ENCODE measurements at regions not wholly inside any gene's neighbourhood (a gene's known extent, or its start where the extent isn't known, plus 50 kb on each side); places are given as distances from the start of the nearest gene placed in this dataset.
"Not testable (repeated sequence)": the region's sequence is repeated elsewhere in the genome, so short reads cannot be mapped to it uniquely, and the experiment has no call there.

DNA sequence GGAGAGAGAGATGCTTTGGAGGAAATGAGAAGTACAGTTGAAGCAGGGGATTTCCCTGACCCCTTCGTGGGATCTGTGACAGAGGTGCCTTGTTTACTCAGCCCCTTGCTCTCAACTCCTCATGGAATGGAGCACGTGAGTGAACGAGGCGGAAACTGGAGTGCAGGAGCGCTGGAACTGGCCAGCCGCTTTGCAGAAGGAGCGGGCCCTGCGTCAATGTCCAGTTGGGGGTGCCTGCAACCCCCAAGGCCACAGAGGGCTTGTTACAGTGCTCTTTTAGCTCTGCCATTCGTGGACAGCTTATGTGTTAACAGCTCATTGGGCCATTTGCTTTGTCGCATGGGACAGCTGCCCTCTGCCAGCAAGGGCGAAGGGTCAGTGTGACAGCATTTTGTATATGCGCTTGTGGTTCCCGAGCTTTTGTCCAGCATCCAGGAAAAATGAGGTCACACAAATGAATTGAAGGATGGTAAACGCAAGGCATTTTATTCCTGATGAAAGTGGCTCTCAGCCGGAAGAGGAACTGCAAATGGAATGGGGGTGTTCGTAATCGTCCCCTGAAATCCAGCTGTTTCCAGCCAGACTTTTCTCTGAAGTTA, 1395.1 kb downstream of the CDH8 start:
- Histone ChIP-seq H3K4me3 (no peak overlapping the region), H3K4me1 (no peaks in the 10 kb centered on the region), H3K9me3 (peaks cover 0 to 4% of the 10 kb centered on the region in 2 donors), H3K27ac (no peak overlapping the region), H3K36me3 (no peaks in the 10 kb centered on the region), H3K27me3 (no peaks in the 10 kb centered on the region)
- TF ChIP-seq, protein P1, sequence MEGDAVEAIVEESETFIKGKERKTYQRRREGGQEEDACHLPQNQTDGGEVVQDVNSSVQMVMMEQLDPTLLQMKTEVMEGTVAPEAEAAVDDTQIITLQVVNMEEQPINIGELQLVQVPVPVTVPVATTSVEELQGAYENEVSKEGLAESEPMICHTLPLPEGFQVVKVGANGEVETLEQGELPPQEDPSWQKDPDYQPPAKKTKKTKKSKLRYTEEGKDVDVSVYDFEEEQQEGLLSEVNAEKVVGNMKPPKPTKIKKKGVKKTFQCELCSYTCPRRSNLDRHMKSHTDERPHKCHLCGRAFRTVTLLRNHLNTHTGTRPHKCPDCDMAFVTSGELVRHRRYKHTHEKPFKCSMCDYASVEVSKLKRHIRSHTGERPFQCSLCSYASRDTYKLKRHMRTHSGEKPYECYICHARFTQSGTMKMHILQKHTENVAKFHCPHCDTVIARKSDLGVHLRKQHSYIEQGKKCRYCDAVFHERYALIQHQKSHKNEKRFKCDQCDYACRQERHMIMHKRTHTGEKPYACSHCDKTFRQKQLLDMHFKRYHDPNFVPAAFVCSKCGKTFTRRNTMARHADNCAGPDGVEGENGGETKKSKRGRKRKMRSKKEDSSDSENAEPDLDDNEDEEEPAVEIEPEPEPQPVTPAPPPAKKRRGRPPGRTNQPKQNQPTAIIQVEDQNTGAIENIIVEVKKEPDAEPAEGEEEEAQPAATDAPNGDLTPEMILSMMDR (IDR thresholded peaks at IDR 0.05), result no peak
- DNase-seq (ENCODE audit: low spot score), result no peak

DNA sequence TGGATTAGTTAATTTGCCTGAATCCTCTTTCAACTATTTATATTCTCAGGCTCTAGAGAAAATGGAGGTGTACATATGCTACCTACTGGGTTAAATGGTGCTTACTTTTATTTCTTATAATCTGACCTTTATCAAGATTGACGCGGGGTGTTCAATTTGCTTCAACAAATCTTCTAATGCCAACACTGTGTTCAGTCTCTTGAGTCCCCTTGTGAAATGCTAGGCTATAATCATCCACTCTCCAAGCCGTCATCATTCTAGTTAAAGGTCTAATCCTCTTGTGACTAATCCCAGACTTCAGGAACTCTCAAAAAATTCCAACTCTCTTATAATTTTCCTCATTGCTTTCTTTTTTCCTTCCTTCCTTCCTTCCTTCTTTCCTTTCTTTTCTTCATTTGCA, 1396.2 kb downstream of the CDH8 start:
- no peaks in the 10 kb centered on the region for H3K4me1 ChIP-seq
- no peak for DNase-seq (ENCODE audit: low spot score)
- no peak overlapping the region for H3K27ac ChIP-seq
- no peaks in the 10 kb centered on the region for H3K27me3 ChIP-seq
- no peaks in the 10 kb centered on the region for H3K36me3 ChIP-seq
- H3K9me3 ChIP-seq, result peaks cover 0 to 4% of the 10 kb centered on the region in 2 donors
- no peak overlapping the region for H3K4me3 ChIP-seq
- TF ChIP-seq, protein P1 (IDR thresholded peaks at IDR 0.05), result no peak

DNA sequence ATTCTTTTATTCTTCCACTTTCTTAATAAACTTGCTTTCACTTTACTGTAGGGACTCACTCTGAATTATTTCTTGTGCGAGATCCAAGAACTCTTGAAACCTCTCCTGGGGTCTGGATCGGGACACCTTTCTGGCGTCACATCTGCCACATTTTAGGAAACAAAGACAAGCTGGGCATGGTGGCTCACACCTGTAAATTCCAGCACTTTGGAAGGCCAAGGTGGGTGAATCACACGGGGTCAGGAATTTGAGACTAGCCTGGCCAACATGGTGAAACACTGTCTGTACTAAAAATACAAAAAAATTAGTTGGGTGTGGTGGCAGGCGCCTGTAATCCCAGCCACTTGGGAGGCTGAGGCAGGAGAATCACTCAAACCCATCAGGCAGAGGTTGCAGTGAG, 1399.6 kb downstream of the CDH8 start:
- H3K27me3 ChIP-seq; H3K4me1 ChIP-seq; DNase-seq (ENCODE audit: low spot score); H3K27ac ChIP-seq; H3K4me3 ChIP-seq; H3K36me3 ChIP-seq; H3K9me3 ChIP-seq: not testable (repeated sequence)

DNA sequence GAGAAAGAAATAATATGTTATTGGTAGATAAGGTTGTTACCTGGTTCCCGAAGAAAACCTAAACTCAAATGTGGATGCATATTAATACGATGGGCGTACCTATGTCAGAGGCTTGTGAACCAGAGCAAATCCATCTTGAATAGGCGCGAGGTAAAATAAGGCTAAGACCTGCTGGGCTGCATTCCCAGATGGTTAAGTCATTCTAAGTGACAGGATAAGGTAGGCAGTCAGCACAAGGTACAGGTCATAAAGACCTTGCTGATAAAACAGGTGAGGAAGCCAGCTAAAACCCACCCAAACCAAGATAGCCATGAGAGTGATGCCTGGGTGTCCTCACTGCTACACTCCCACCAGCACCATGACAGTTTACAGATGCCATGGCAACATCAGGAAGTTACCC, 1400.1 kb downstream of the CDH8 start:
- no peak overlapping the region for H3K27ac ChIP-seq
- no peaks in the 10 kb centered on the region for H3K4me1 ChIP-seq
- H3K9me3 ChIP-seq, result peaks cover 0 to 6% of the 10 kb centered on the region in 2 donors
- no peak for DNase-seq (ENCODE audit: low spot score)
- H3K36me3 ChIP-seq, result no peaks in the 10 kb centered on the region
- no peaks in the 10 kb centered on the region for H3K27me3 ChIP-seq
- TF ChIP-seq, protein P1 (IDR thresholded peaks at IDR 0.05), result no peak
- H3K4me3 ChIP-seq, result no peak overlapping the region

DNA sequence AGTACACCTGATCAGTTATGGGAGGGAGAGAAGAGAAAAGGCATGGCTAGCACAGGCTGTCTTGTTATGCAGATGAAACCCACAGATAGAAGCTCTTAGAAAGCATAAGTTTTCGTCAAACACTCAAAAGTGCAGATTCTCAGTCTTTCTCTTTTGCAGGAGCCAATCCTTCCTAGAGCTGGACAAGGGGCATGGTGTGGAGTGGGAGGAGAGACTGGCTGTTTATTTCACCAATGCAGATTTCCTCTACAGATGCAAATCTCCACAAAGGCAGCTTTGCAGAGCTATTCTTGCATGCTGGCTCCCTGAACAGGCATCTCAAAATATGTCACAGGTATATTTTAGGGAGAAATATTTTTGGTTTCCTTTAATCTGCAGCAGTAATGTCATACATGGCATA, 1400.7 kb downstream of the CDH8 start:
- DNase-seq (ENCODE audit: low spot score), result no peak
- no peaks in the 10 kb centered on the region for H3K36me3 ChIP-seq
- peaks cover 0 to 6% of the 10 kb centered on the region in 2 donors for H3K9me3 ChIP-seq
- no peak overlapping the region for H3K4me3 ChIP-seq
- TF ChIP-seq, protein P1 (IDR thresholded peaks at IDR 0.05), result no peak
- no peaks in the 10 kb centered on the region for H3K4me1 ChIP-seq
- H3K27me3 ChIP-seq, result no peaks in the 10 kb centered on the region
- no peak overlapping the region for H3K27ac ChIP-seq

DNA sequence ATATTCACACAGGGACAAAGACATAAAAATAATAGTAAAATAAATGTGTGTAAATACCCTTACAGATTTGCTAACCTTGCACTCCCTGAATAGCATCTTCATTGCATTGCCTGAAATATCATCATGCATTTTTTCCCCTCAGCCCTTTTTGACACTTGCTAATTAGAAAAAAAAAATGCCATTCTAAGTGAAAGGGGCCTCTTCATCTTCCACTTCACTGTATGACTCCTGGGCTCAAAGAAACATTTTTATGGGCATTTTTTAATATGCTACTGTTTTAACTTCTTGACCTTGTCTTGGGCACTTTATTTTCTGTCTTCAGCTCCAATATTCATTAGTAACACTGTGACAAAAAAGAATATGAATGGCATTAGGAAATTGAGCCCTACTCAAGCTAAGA, 1424.4 kb downstream of the CDH8 start:
- Histone ChIP-seq H3K9me3 (no peaks in the 10 kb centered on the region), H3K27me3 (no peaks in the 10 kb centered on the region), H3K36me3 (no peaks in the 10 kb centered on the region), H3K27ac (no peak overlapping the region), H3K4me1 (no peaks in the 10 kb centered on the region), H3K4me3 (no peak overlapping the region)
- TF ChIP-seq, protein P1 (IDR thresholded peaks at IDR 0.05), result no peak
- no peak for DNase-seq (ENCODE audit: low spot score)
